ENCODE measurements at regions not wholly inside any gene's neighbourhood (a gene's known extent, or its start where the extent isn't known, plus 50 kb on each side); places are given as distances from the start of the nearest gene placed in this dataset.

DNA sequence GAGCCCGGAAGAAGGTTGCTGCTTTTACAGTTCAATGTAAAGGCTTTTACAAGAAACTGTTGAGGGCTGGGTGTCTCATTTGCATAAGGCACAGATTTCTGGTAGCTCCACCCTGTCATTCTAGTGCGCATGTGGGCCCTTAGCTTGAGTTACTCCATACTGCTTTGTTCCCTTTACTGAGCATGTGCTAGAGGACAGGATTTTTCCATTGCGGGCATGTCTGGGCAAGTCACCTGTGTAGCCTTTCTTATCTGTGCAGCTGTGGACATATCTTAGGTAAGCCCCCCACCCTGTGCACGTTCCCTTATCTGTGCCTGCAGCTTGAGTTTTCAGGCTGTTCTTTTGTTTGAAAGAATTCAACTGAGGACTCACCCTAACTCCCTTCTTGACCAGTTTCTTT, 56.2 kb upstream of the ARHGAP5 start:
- intact Hi-C loops (cut with DNase I; ENCODE audit: low total_unique reads) (no loop called here), in situ Hi-C loops (cut with MboI; ENCODE audit: low sequenced_read_pairs in 4 of 4) (no loop called here)
- ATAC-seq (no peak), DNase-seq (no peak)
- Histone ChIP-seq H3K27me3 (no peaks in the 10 kb centered on the region), H3K4me3 (no peak overlapping the region), H3K4me1 (peaks cover 30 to 33% of the 10 kb centered on the region in 2 donors), H3K9me3 (no peaks in the 10 kb centered on the region), H3K36me3 (no peaks in the 10 kb centered on the region), H3K27ac (no peak overlapping the region)
- TF ChIP-seq, protein P1, sequence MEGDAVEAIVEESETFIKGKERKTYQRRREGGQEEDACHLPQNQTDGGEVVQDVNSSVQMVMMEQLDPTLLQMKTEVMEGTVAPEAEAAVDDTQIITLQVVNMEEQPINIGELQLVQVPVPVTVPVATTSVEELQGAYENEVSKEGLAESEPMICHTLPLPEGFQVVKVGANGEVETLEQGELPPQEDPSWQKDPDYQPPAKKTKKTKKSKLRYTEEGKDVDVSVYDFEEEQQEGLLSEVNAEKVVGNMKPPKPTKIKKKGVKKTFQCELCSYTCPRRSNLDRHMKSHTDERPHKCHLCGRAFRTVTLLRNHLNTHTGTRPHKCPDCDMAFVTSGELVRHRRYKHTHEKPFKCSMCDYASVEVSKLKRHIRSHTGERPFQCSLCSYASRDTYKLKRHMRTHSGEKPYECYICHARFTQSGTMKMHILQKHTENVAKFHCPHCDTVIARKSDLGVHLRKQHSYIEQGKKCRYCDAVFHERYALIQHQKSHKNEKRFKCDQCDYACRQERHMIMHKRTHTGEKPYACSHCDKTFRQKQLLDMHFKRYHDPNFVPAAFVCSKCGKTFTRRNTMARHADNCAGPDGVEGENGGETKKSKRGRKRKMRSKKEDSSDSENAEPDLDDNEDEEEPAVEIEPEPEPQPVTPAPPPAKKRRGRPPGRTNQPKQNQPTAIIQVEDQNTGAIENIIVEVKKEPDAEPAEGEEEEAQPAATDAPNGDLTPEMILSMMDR (IDR thresholded peaks at IDR 0.05 in 4 of 5, conservative IDR thresholded peaks at IDR 0.05 in 1 of 5) = no peak
- TF ChIP-seq POLR2A (IDR thresholded peaks at IDR 0.05) = no peak

DNA sequence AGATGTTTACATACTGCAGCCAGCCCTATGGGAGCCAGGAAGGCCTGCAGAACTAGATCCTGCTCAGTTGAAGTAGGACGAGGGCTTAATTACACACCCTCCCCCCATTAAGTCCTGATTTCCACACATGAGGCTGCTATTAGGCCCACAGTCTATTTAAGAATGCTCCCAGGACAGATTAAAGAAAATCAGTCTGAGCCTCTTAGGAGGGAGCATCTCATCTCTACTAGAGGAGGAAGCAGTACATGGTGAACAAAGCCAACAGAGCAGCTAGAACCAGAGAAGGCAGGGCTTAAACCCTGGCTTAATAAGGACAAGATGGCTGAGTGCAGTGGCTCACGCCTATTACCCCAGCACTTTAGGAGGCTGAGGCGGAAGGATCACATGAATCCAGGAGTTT, 55.8 kb upstream of the ARHGAP5 start:
- intact Hi-C loops (cut with DNase I; ENCODE audit: low total_unique reads) (no loop called here), in situ Hi-C loops (cut with MboI; ENCODE audit: low sequenced_read_pairs in 4 of 4) (no loop called here)
- Histone ChIP-seq H3K27ac (no peak overlapping the region), H3K9me3 (no peaks in the 10 kb centered on the region), H3K27me3 (no peaks in the 10 kb centered on the region), H3K36me3 (no peaks in the 10 kb centered on the region), H3K4me3 (no peak overlapping the region), H3K4me1 (peaks cover 30 to 33% of the 10 kb centered on the region in 2 donors)
- TF ChIP-seq, protein P1 (IDR thresholded peaks at IDR 0.05 in 4 of 5, conservative IDR thresholded peaks at IDR 0.05 in 1 of 5) = no peak
- TF ChIP-seq POLR2A (IDR thresholded peaks at IDR 0.05) = no peak
- DNase-seq = no peak
- no peak for ATAC-seq

DNA sequence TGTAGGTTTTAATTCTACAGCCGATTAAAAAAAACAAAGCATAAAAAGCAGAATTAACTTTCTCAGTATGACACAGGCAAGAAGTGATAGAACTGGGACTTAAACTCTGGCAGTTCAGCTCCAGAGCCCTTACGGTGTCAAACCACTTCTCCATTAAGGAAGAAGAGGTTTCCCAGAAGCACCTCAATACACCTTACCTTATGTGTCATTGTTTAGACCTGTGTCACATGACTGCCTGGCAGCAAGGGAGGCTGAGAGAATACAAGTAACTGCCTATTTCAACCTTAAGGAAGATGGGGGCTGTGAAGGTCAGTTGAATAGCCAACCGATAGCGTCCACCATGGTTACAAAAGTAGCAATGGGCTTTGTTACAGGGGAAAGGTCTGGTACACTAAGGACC, 54.6 kb upstream of the ARHGAP5 start:
- Histone ChIP-seq H3K27ac (peak overlapping the region in 1 of 4 donors; percentile 49), H3K4me1 (peaks cover 24 to 25% of the 10 kb centered on the region in 2 donors), H3K27me3 (no peaks in the 10 kb centered on the region), H3K36me3 (no peaks in the 10 kb centered on the region), H3K4me3 (no peak overlapping the region), H3K9me3 (no peaks in the 10 kb centered on the region)
- ATAC-seq = no peak
- TF ChIP-seq, protein P1 (IDR thresholded peaks at IDR 0.05 in 4 of 5, conservative IDR thresholded peaks at IDR 0.05 in 1 of 5) = no peak
- no peak for TF ChIP-seq POLR2A (IDR thresholded peaks at IDR 0.05)
- no peak for DNase-seq
- intact Hi-C loops (cut with DNase I; ENCODE audit: low total_unique reads) (no loop called here), in situ Hi-C loops (cut with MboI; ENCODE audit: low sequenced_read_pairs in 4 of 4) (no loop called here)

DNA sequence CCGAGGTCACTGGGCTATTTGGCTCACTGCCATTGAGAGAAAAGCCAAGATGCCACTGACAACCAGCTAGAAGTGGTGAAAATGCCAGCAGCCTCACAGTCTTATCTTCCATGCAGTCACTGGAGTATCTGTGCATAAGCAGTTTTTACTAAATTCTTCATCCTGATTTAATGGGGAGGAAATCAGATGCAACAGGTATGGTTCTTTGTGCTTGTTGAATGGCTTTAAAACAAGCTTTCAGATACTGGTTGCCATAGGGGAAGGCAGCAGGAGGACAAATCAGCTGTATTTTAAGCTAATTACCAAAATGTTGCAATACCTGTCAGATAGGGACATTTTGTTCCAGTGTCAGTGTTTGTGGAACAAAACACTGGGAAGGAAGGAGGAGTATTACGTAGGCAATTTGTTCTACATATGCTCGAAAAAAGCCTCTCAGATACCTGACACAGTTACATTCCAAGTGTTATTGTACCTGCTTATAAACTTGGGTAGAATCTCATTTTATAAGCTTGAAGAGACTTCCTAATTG, 54.1 kb upstream of the ARHGAP5 start:
- DNase-seq = no peak
- H3K27ac ChIP-seq = peak overlapping the region in 3 of 4 donors; percentile 21 to 49 (median 39)
- no peak overlapping the region for H3K4me3 ChIP-seq
- ATAC-seq = peak; percentile 89 to 90
- TF ChIP-seq, protein P1 (IDR thresholded peaks at IDR 0.05 in 4 of 5, conservative IDR thresholded peaks at IDR 0.05 in 1 of 5) = no peak
- no peak for TF ChIP-seq POLR2A (IDR thresholded peaks at IDR 0.05)
- intact Hi-C loops (cut with DNase I; ENCODE audit: low total_unique reads) (no loop called here), in situ Hi-C loops (cut with MboI; ENCODE audit: low sequenced_read_pairs in 4 of 4) (no loop called here)
- H3K36me3 ChIP-seq = no peaks in the 10 kb centered on the region
- H3K9me3 ChIP-seq = no peaks in the 10 kb centered on the region
- no peaks in the 10 kb centered on the region for H3K27me3 ChIP-seq
- H3K4me1 ChIP-seq = peaks cover 20 to 21% of the 10 kb centered on the region in 2 donors

DNA sequence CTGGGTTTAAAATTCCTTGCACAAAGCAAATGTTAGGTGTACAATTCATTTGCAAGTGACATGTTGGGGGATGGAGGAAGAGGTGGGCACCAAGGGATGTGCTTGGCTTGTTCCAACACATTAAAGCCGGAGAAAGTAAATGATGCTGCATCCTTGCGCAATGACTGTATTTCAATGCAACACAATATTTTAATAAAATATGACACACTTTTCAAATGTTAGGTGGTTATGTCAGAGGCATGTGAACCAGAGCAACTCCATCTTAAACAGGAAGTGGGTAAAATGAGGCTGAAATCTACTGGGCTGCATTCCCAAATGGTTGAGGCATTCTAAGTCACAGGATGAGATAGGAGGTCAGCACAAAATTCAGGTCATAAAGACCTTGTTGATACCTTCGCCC, 53.6 kb upstream of the ARHGAP5 start:
- TF ChIP-seq, protein P1 (IDR thresholded peaks at IDR 0.05 in 4 of 5, conservative IDR thresholded peaks at IDR 0.05 in 1 of 5) = no peak
- TF ChIP-seq POLR2A (IDR thresholded peaks at IDR 0.05) = no peak
- intact Hi-C loops (cut with DNase I; ENCODE audit: low total_unique reads) (no loop called here), in situ Hi-C loops (cut with MboI; ENCODE audit: low sequenced_read_pairs in 4 of 4) (no loop called here)
- Histone ChIP-seq H3K9me3 (no peaks in the 10 kb centered on the region), H3K4me3 (no peak overlapping the region), H3K27me3 (no peaks in the 10 kb centered on the region), H3K4me1 (peaks cover 15 to 17% of the 10 kb centered on the region in 2 donors), H3K27ac (peak overlapping the region in 2 of 4 donors; percentile 21 to 39), H3K36me3 (no peaks in the 10 kb centered on the region)
- peak in 1 of 2 donors; percentile 10 for ATAC-seq
- DNase-seq = no peak

All from gastrocnemius medialis (tissue), 4 donors.